ENCODE measurements at regions not wholly inside any gene's neighbourhood (a gene's known extent, or its start where the extent isn't known, plus 50 kb on each side); places are given as distances from the start of the nearest gene placed in this dataset.

DNA sequence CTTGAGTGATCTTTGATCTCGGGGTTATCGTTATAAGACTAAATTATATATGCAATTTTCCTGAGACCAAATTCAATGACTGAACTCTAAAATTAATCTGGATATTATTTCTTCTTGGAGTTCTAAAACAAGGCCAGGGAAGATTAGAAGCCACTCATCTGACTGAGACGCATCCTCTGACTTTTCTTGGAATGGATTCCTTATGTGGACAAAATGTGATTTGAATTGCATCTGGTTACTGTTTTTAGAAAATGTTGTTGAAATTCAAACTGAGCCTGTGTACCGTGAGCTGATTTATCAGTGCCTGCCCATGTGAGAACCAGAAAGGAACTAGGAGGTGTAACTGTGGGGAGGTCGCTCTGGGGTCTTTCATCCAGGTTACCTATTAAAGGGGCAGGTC is 330.8 kb downstream of the OSR1 start:
- DNase-seq = no peak

GRCh38 chr2:19026261-19026660 is 332.2 kb downstream of the OSR1 start:
- DNase-seq = no peak

DNA sequence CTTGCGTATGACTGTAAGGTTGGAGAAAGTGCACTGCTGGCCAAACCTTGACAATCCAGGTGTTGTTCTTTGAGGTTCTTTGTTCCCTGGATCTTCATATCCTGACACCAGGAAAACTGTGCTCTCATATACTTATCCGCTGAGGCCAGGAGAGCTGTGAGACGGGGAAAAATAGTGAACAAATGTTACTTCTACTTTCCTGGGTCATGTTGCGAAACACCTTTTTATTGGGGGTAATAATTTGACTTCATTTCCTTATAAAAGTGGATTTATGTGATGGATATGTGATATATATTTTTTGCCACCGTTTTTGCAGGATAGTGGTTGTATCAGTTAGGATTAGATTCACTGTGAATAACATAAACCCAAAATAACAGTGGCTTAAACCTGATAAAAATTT is 336.1 kb downstream of the OSR1 start:
- no peak for DNase-seq

GRCh38 chr2:19021721-19022120 is 336.7 kb downstream of the OSR1 start:
- no peak for DNase-seq

GRCh38 chr2:19021100-19021476 is 337.3 kb downstream of the OSR1 start:
- DNase-seq = no peak

GRCh38 chr2:19020144-19021099 is 338.0 kb downstream of the OSR1 start:
- no peak for DNase-seq

DNA sequence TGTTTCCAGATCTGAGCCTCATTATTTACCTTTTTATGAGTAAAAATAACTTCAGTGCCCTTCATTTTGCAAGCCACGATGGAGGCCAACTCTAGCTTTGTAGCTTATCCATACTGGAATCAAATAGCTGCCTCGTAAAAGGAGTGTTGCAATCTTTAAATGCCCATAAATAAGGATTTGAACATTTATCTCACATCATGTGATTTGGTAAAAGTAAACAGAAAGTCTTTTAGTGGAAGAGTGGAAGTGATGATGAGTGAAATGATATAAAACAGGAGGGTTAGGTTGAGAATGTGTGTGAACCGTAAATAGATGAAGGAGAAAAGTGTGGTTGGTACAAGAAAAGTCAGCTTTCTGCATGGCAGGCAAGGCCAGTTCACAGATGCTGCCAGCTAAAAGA is 348.9 kb downstream of the OSR1 start:
- no peak for DNase-seq

DNA sequence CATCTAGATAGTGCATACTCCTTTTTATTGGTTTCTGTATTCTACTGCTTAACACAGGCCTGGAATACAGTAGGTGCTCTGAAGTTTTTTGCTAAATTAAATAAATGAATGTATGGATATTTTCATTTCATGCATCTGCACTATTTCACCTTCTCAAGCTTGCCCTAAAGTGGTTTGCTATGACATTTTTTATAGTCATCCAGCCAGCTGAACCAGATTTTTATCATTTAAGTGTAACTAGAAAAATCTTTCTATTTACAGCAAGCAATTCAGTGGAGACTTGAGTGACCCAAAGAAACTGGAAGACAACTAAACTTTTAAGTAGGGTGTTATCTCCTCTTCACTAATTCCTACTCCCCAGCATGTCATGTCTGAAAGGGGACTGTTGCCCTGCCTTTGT is 354.9 kb downstream of the OSR1 start:
- DNase-seq = no peak

GRCh38 chr2:19000776-19001175 is 357.6 kb downstream of the OSR1 start:
- DNase-seq = no peak

GRCh38 chr2:18999198-18999597 is 359.2 kb downstream of the OSR1 start:
- no peak for DNase-seq

- DNase-seq = no peak
These were observed 359.9 kb downstream of the OSR1 start for GRCh38 chr2:18998491-18998890.

DNA sequence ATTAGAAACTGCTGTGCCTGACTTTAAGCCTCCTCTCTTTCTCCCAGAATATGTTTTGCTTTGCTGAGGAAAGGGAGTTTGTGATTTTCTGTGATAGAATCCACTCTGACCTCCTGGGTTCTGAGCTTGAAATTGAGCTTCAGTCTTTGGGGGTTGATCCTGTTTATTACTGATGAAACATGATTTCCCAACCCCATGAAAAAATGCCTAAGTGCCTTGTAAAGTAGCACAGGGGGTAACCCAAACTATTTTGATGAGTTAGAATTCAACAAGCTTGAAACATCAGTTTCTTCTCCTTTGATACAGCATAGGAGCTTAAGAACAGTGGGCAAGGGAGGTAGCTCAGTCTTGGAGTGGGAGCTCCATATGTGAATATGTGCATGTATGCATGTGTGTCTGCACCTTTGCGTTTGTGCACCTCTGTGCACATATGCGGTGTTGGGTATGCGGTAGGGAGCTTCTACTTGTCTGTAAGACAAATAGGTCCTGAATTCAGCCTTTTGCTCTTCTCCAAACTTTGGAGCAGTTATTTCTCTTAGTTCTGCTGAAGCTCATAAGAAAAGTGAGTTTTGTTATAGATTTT is 364.6 kb downstream of the OSR1 start:
- no peak for DNase-seq

- DNase-seq = peak; percentile 11
These were observed 366.9 kb downstream of the OSR1 start for GRCh38 chr2:18991177-18992168.

DNA sequence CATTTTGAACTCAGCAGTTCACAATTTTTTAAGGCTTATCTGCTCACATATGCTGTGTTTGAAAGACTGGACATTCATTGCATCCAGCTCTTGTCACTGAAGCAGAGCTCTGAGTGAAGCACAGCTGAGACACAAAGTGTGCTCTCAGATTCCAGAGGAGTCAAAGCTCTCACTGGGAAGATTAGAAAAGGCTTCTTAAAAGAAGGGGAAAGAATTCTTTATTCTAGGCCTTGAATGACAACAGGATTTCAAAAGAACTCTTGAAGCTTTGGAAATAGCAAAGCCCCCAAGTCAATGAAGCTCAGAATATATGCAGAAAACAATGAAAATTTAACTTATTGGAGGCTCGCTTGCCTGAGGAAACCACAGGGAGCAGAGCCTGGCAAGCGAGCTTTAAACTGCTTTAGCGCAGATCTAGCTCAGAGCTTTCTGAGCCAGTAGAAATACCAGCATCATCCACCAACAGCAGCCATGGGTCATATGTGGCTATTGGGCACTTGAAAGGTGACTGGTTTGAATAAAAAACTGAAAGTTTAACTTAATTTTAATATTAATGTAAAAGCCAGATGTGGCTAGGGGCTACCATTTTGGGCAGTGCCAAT is 369.7 kb downstream of the OSR1 start:
- no peak for DNase-seq

DNA sequence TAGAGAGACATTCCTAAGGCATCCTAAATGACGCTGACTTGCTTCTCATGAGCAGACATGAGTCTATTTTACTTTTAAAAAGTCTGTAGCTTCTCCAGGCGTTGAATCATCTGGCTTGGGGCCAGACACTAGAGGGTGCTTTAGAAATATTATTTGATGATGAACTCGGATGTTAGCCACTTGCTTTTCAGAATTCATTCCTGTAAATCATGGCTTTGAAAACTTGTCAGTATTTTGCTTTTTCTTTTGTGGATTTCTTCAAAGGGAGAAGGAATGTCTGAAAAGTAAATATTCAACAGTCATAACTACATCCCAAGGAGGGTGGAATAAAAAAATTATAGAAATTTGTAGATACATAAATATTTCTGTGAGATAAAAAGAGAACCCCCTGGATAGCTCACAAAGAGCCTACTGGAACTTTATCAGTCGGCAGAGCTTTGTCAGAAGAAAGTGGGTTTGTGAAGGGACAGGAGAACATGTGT is 370.8 kb downstream of the OSR1 start:
- DNase-seq = peak; percentile 18

GRCh38 chr2:18987016-18987415 is 371.4 kb downstream of the OSR1 start:
- no peak for DNase-seq

- DNase-seq = no peak
These were observed 372.4 kb downstream of the OSR1 start for GRCh38 chr2:18986046-18986445.

- no peak for DNase-seq
These were observed 377.5 kb downstream of the OSR1 start for GRCh38 chr2:18980786-18981430.

GRCh38 chr2:18980104-18980785 is 378.2 kb downstream of the OSR1 start:
- DNase-seq = no peak

DNA sequence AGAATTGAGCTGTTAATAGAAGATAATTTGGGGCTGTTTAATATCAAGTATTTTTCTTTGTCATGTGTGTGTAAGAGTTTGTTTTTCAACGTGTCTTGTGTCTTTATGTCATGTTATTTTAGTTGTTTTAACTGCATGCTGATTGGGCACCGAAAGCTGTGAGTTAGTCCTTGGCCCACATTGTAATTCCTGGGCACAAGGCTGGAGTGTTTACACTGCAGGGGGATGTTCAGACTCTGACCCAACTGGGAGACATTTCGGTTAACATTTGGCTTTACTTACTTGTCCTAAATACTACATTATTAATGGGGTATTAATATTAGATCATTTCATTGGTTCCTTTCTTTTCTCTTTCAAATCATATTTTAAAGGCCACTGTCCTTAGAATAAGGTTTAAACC is 381.0 kb downstream of the OSR1 start:
- DNase-seq = no peak

DNA sequence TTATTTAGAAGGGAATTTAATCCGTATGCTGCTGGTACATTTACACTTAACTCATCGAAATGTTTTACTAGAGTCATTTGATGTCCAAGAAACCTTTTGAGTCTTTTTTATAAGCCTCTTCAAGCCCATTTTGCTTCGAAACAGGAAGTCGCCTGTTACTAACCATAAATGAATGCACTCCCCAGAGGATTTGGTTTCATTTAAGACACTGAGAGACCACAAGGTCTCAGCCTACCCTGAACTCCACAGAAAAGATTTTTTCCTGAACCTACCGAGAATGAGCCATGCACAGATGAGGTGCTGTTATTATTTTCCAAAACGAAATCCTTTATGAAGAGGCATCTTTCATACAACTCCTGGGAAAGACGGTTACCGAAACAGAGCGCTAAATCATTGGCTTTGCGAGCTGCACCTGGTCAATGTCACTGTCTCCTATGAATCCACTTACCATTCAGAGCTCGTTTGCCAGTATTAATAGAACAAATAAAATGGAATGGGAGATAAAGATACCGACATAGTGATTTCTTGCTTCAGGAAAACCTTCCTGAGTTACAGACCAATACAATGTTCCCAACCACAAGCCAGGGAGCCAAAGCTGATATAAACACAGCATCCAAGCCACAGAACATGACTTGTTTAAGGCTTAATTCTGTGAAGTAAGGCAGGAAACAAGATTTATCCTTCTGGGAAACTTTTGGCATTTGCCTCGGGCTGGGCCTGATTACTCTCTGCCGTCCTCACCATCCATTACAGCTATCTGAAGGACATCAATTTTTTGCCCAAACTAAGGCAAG is 382.1 kb downstream of the OSR1 start:
- no peak for DNase-seq

All from GOT3 (cell line).